Esophagus squamous epithelium (tissue), 5 donors: ENCODE measurements at regions not wholly inside any gene's neighbourhood (a gene's known extent, or its start where the extent isn't known, plus 50 kb on each side); places are given as distances from the start of the nearest gene placed in this dataset.

Experiments
- DNase-seq: peaks from one replicate; lab custom pipeline; 2025; lab: John Stamatoyannopoulos, UW
- H3K27ac ChIP-seq, 4 donors: fragments of 200-600 bp; sonication (generic); one replicate each; pipeline ENCODE4 v1.5.1; 2016 to 2019; ENCODE audit warnings: mild to moderate bottlenecking in 1 of 4
- H3K27me3 ChIP-seq, 4 donors: fragments of 200-600 bp; sonication (generic); 1 replicate in 3 of 4; 2 replicates in 1 of 4; pipeline versions ENCODE4 v1.5.1 to v1.6.0; 2017 to 2021; ENCODE audit warnings: antibody characterized with exemption in 1 of 4
- H3K36me3 ChIP-seq, 3 donors: fragments of 200-600 bp; sonication (generic); one replicate each; pipeline ENCODE4 v1.5.1; 2016 to 2019
- H3K4me1 ChIP-seq, 3 donors: fragments of 200-600 bp; sonication (generic); one replicate each; pipeline ENCODE4 v1.5.1; 2017 to 2019
- H3K4me3 ChIP-seq, 4 donors: fragments of 200-600 bp; sonication (generic); 1 replicate in 3 of 4; 2 replicates in 1 of 4; pipeline ENCODE4 v1.5.1; 2016 to 2019; ENCODE audit warnings: mild to moderate bottlenecking in 2 of 4, moderate library complexity in 1 of 4
- H3K9me3 ChIP-seq, 3 donors: fragments of 200-600 bp; sonication (generic); one replicate each; pipeline ENCODE4 v1.5.1; 2016 to 2019
- POLR2A ChIP-seq, 4 donors: fragments of 450-650 bp; IDR thresholded peaks; one replicate each; pipeline ENCODE4 v1.6.1; 2017; ENCODE audit warnings: antibody characterized with exemption in 4 of 4, mild to moderate bottlenecking in 4 of 4, moderate library complexity in 3 of 4
- WGBS, 2 donors: methylation state at CpG; one replicate each; pipeline ENCODE4 v1.1.5; 2018; 5-methylcytosine and 5-hydroxymethylcytosine counted together
- intact Hi-C: fragments of 100-400 bp; cut with DNase I; formaldehyde crosslinking; loops from one replicate; pipeline ENCODE4 v1.15.0; 2022
- TF ChIP-seq, protein P1 (sequence below), 6 experiments: fragments of 450-650 bp in 4 of 6; fragments of 200-600 bp in 2 of 6; sonication (generic) in 2 of 6; IDR thresholded peaks; one replicate each; pipeline ENCODE4 v1.5.1; 2016 to 2019; ENCODE audit warnings: antibody characterized with exemption in 6 of 6, mild to moderate bottlenecking in 4 of 6, moderate library complexity in 4 of 6
- donor health status: DM: yes; HTN: yes; CAD: no.

DNA sequence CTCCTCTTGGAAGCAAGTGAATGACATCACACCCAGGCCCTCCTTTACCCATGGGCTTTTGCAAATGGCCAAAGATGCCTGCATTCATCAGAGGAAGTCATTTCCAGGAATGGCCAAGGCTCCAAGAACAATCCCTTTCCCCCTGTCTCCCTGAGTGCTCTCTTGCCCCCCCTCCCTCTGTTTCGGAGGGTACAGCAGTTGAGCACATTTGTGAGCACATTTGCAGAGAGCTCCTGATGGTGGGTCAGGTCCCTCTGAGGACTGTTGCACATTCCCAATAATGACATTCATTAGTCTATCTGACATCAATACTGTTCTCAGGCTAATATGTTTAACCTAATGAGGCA lies 113.4 kb downstream of the MATN1 start:
- Histone ChIP-seq H3K27me3 (peaks cover 0 to 16% (median 0%) of the 10 kb centered on the region in 4 donors), H3K27ac (no peak overlapping the region), H3K4me3 (no peak overlapping the region), H3K9me3 (no peaks in the 10 kb centered on the region), H3K4me1 (peaks cover 0 to 6% (median 0%) of the 10 kb centered on the region in 3 donors), H3K36me3 (no peaks in the 10 kb centered on the region)
- no peak for DNase-seq
- TF ChIP-seq, protein P1, sequence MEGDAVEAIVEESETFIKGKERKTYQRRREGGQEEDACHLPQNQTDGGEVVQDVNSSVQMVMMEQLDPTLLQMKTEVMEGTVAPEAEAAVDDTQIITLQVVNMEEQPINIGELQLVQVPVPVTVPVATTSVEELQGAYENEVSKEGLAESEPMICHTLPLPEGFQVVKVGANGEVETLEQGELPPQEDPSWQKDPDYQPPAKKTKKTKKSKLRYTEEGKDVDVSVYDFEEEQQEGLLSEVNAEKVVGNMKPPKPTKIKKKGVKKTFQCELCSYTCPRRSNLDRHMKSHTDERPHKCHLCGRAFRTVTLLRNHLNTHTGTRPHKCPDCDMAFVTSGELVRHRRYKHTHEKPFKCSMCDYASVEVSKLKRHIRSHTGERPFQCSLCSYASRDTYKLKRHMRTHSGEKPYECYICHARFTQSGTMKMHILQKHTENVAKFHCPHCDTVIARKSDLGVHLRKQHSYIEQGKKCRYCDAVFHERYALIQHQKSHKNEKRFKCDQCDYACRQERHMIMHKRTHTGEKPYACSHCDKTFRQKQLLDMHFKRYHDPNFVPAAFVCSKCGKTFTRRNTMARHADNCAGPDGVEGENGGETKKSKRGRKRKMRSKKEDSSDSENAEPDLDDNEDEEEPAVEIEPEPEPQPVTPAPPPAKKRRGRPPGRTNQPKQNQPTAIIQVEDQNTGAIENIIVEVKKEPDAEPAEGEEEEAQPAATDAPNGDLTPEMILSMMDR (IDR thresholded peaks at IDR 0.05), result no peak
- no peak for TF ChIP-seq POLR2A (IDR thresholded peaks at IDR 0.05)
- intact Hi-C loops, result no loop called here
- 80 to 83% methylated on average over 1 of the region's 1 CpG for WGBS, 2 donors

DNA sequence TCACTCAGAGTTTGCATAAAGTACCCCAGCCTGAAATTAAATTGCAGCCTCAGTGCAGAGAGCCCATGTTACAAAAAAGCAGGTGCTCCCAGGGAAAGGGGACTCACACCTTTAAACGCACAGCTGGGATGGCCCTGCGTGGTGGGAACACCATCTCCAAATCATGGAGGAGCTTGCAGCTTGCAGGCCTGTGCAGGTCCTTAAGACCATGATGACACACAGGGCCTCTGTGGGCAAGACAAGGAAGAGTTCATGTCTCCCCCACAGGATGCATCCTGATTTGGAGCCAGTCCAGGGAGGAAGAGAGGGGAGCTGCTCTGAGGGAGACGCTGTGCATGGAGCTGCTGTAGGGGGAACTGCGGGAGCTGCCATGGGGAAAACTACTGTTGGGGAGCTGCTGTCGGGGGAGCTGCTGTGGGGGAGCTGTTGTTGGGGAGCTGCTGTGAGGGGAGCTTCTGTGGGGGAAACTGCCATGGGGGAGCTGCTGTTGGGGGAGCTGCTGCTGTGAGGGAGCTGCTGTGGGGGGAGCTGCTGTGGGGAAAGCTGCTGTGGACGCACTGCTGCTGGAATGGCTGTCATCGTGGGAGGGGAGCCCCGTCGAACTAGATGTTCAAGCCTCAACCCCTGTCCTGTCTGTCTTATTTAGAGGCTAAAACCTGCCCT lies 113.9 kb downstream of the MATN1 start:
- Histone ChIP-seq H3K36me3 (no peaks in the 10 kb centered on the region), H3K9me3 (no peaks in the 10 kb centered on the region), H3K4me1 (peaks cover 0 to 6% (median 0%) of the 10 kb centered on the region in 3 donors), H3K27me3 (peaks cover 0 to 16% (median 0%) of the 10 kb centered on the region in 4 donors), H3K27ac (no peak overlapping the region), H3K4me3 (no peak overlapping the region)
- intact Hi-C loops, result no loop called here
- TF ChIP-seq POLR2A (IDR thresholded peaks at IDR 0.05), result no peak
- TF ChIP-seq, protein P1 (IDR thresholded peaks at IDR 0.05), result no peak
- WGBS, 2 donors, result 47 to 60% methylated on average over 4 to 9 of the region's 9 CpGs
- DNase-seq, result no peak

DNA sequence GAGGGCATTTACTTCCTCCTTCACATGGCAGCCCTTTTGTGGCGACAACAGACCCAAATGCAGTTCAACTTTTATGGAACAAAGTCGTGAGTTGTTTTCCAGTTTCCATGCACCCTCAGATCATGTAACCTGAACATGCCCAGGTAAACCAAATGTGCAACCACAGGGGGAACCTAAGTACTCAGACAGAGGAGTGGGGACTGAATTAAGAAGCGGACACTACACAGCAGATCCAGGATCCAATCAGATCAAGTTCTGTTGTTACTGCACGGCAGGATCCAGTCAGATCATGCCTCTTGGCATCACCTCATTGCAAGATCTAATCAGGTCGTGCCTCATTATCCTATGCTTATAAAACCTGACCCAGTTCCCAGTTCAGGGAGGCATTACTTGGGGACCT lies 115.7 kb downstream of the MATN1 start:
- Histone ChIP-seq H3K4me1 (no peaks in the 10 kb centered on the region), H3K9me3 (no peaks in the 10 kb centered on the region), H3K4me3 (no peak overlapping the region), H3K27me3 (peaks cover 0 to 16% (median 0%) of the 10 kb centered on the region in 4 donors), H3K27ac (no peak overlapping the region), H3K36me3 (no peaks in the 10 kb centered on the region)
- intact Hi-C loops, result no loop called here
- 66 to 68% methylated on average over 4 to 5 of the region's 5 CpGs for WGBS, 2 donors
- TF ChIP-seq, protein P1 (IDR thresholded peaks at IDR 0.05), result no peak
- no peak for TF ChIP-seq POLR2A (IDR thresholded peaks at IDR 0.05)
- DNase-seq, result no peak

DNA sequence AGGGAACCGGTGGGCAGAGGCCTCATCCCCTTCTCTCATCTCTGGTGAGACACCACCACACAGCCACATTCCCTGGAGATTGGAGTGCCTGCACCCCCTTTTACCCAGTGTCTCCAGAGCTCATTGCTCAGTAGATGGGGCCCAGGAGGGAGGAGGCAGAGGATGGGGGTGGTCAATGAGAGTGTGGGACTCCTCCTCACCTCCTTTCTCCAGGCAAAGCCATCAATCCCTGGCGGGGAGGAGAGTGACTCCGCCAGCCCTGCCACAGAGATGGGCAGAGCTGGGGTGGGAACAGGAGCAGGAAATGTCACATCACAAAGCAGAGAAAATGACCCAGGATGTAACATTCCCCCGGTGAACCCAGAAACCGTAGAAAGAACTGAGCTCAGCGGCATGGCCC lies 117.2 kb downstream of the MATN1 start:
- WGBS, 2 donors, result 42 to 71% methylated on average over 4 to 5 of the region's 6 CpGs
- peaks cover 0 to 26% (median 0%) of the 10 kb centered on the region in 4 donors for H3K27me3 ChIP-seq
- H3K4me3 ChIP-seq, result no peak overlapping the region
- TF ChIP-seq, protein P1 (IDR thresholded peaks at IDR 0.05), result no peak
- no peak for TF ChIP-seq POLR2A (IDR thresholded peaks at IDR 0.05)
- H3K36me3 ChIP-seq, result no peaks in the 10 kb centered on the region
- H3K27ac ChIP-seq, result no peak overlapping the region
- intact Hi-C loops, result no loop called here
- H3K4me1 ChIP-seq, result no peaks in the 10 kb centered on the region
- H3K9me3 ChIP-seq, result no peaks in the 10 kb centered on the region
- no peak for DNase-seq

DNA sequence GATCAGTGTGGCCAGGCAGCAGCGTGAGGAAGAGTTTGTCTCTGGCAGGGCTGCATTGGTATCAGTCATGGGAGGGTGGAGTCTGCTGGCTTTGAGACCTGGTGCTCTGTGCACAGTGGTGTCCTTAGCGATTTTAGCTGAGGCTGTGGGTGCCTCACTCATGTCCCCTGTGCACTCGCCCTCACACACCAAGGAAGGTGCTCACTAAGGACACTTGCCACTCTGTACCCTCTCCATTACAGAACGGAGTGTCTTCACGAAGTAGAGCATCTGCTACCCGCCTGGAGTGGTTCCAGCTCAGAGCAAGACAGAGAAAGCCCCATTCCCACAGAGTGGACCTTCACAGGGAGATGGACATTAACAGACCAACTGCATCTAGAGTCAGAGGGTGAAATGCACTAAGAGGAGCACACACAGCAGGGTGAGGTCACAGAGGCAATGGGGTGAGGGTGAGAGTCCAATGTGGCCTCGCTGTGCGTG lies 117.9 kb downstream of the MATN1 start:
- Histone ChIP-seq H3K4me3 (no peak overlapping the region), H3K9me3 (no peaks in the 10 kb centered on the region), H3K4me1 (no peaks in the 10 kb centered on the region), H3K36me3 (no peaks in the 10 kb centered on the region), H3K27ac (no peak overlapping the region), H3K27me3 (peaks cover 0 to 28% (median 0%) of the 10 kb centered on the region in 4 donors)
- intact Hi-C loops, result no loop called here
- WGBS, 2 donors, result 76 to 79% methylated on average over 3 to 8 of the region's 8 CpGs
- no peak for DNase-seq
- TF ChIP-seq, protein P1 (IDR thresholded peaks at IDR 0.05), result no peak
- no peak for TF ChIP-seq POLR2A (IDR thresholded peaks at IDR 0.05)
